Lung (tissue), 11 donors: ENCODE measurements at regions not wholly inside any gene's neighbourhood (a gene's known extent, or its start where the extent isn't known, plus 50 kb on each side); places are given as distances from the start of the nearest gene placed in this dataset.

ENCODE experiments used
- ATAC-seq: fragments of 200-7000 bp; cut with Tn5 transposase; one replicate; pipeline ENCODE4 v1.9.1; 2020; ENCODE audit warnings: moderate number of reproducible peaks; ENCODE audit not compliant: insufficient read depth, low FRiP score
- DNase-seq, 3 donors: peaks; one replicate each; pipeline ENCODE4 v3.0.0-alpha.2; 2013 to 2017
- H3K27ac ChIP-seq, 2 donors: one replicate each; pipeline ENCODE4 v1.5.1; 2013; ENCODE audit warnings: mild to moderate bottlenecking in 2 of 2, moderate library complexity in 2 of 2, control low read depth in 1 of 2, inconsistent platforms in 1 of 2, low read depth in 1 of 2, low read length in 1 of 2
- H3K27me3 ChIP-seq, 3 donors: one replicate each; pipeline ENCODE4 v1.5.1; 2013; ENCODE audit warnings: low read length in 2 of 3; ENCODE audit not compliant: control insufficient read depth in 3 of 3, insufficient read depth in 3 of 3
- H3K36me3 ChIP-seq, 4 donors: one replicate each; pipeline ENCODE4 v1.5.1; 2013; ENCODE audit warnings: low read length in 4 of 4, mild to moderate bottlenecking in 1 of 4, moderate library complexity in 1 of 4; ENCODE audit not compliant: control insufficient read depth in 4 of 4, insufficient read depth in 4 of 4
- H3K4me1 ChIP-seq, 5 donors: one replicate each; pipeline ENCODE4 v1.5.1; 2013; ENCODE audit warnings: low read length in 5 of 5, mild to moderate bottlenecking in 2 of 5, moderate library complexity in 1 of 5; ENCODE audit not compliant: control insufficient read depth in 5 of 5, insufficient read depth in 5 of 5
- H3K4me3 ChIP-seq: one replicate; pipeline ENCODE4 v1.5.1; 2013; ENCODE audit warnings: mild to moderate bottlenecking, control low read depth, moderate library complexity
- H3K9ac ChIP-seq, 2 donors: one replicate each; pipeline ENCODE4 v1.5.1; 2013; ENCODE audit warnings: low read length in 2 of 2, control low read depth in 1 of 2; ENCODE audit not compliant: insufficient read depth in 1 of 2
- H3K9me3 ChIP-seq, 4 donors: one replicate each; pipeline ENCODE4 v1.5.1; 2013; ENCODE audit warnings: low read length in 3 of 4, mild to moderate bottlenecking in 1 of 4, moderate library complexity in 1 of 4; ENCODE audit not compliant: control insufficient read depth in 4 of 4, insufficient read depth in 3 of 4
- WGBS, 2 donors: extraction: QIAGEN DNeasy Blood & Tissue Kit; methylation state at CpG; one replicate each; pipeline ENCODE4 v1.1.7; 2013; 5-methylcytosine and 5-hydroxymethylcytosine counted together
- TF ChIP-seq, protein P1 (sequence below): IDR thresholded peaks from 2 replicates; pipeline ENCODE4 v1.5.1; 2012; ENCODE audit warnings: mild to moderate bottlenecking; ENCODE audit errors: control extremely low read depth, extremely low read depth
- donor health status: control.
- donor health status: control.
- donor health status: Bipolar disorder and iron deficiency.
- donor health status: healthy.
- donor health status: DM: yes; HTN: yes; CAD: no.

DNA sequence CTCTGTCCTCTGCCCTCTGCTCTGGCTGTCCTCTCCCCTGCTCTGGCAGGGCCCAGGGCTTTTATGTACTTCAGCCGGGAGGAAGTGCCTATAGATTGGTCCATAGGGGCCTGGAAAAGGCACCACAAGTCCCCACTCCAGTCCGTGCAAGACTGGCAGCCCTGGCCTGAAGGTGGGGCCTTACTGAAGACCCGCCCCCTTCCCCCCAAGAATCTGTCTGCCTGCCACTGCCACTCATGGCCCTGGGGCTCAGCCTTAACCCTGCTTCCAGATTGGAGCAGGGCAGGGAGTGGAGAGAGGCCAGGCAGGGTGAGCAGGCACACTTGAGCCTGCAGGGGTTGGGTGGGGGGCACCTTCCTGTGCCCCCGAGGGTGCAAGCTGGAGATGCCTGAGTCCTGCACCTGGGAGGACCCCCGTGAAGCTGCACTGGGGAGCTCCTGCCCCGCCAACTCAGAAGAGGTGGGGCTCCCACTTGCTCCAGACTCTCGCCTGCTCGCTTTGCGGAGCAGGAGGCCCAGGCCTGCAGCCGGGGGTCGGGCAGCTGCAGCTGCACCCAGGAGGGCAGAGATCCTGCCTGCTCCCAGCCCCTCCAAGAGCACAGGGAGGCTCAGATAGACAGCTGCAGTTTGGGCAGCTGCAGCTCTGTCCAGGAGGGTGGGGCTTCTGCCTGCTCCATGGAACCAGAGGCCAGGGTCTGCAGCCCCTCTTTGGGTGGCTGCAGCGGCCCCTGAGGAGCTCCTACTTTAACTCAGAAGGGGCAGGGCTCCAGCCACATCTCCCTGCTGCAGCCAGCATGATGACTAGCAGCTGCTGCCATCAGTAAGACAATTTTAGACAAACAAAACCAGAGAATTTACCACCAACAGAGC, 51.0 kb upstream of the SC5D start:
- WGBS, 2 donors, result 75 to 78% methylated on average over 11 to 12 of the region's 12 CpGs
- Histone ChIP-seq H3K9me3 (no peaks in the 10 kb centered on the region), H3K27ac (no peak overlapping the region), H3K27me3 (peaks cover 0 to 2% (median 0%) of the 10 kb centered on the region in 3 donors), H3K36me3 (no peaks in the 10 kb centered on the region), H3K4me1 (peaks cover 0 to 24% (median 0%) of the 10 kb centered on the region in 5 donors), H3K4me3 (no peak overlapping the region), H3K9ac (no peak overlapping the region)
- TF ChIP-seq, protein P1, sequence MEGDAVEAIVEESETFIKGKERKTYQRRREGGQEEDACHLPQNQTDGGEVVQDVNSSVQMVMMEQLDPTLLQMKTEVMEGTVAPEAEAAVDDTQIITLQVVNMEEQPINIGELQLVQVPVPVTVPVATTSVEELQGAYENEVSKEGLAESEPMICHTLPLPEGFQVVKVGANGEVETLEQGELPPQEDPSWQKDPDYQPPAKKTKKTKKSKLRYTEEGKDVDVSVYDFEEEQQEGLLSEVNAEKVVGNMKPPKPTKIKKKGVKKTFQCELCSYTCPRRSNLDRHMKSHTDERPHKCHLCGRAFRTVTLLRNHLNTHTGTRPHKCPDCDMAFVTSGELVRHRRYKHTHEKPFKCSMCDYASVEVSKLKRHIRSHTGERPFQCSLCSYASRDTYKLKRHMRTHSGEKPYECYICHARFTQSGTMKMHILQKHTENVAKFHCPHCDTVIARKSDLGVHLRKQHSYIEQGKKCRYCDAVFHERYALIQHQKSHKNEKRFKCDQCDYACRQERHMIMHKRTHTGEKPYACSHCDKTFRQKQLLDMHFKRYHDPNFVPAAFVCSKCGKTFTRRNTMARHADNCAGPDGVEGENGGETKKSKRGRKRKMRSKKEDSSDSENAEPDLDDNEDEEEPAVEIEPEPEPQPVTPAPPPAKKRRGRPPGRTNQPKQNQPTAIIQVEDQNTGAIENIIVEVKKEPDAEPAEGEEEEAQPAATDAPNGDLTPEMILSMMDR, result no peak
- DNase-seq (peak; percentile 76 to 82 (median 82)), ATAC-seq (no peak)
